HCT116 (cell line): ENCODE measurements at regions not wholly inside any gene's neighbourhood (a gene's known extent, or its start where the extent isn't known, plus 50 kb on each side); places are given as distances from the start of the nearest gene placed in this dataset.

ENCODE experiments used
- ATAC-seq: fragments of 200-7000 bp; cut with Tn5 transposase; 2 replicates; pipeline ENCODE4 v1.9.1; 2020; ENCODE audit warnings: mild to moderate bottlenecking, moderate library complexity
- BruUV-seq: library from RNA; stranded (reverse); fragments of 400-500 nt; replicated peaks from 2 replicates; lab custom pipeline; 2021; lab: Mats Ljungman, UMichigan
- CTCF ChIA-PET: fragments of 300-600 bp; sonication (Branson Sonifier 250); formaldehyde crosslinking; loops from one replicate; lab custom pipeline; 2021; ENCODE audit warnings: antibody characterized with exemption; lab: Charles Lee
- POLR2A ChIA-PET: fragments of 300-600, 350-600 bp; sonication (Branson Sonifier 250); formaldehyde crosslinking; loops from one replicate; lab custom pipeline; 2021; ENCODE audit warnings: antibody characterized with exemption; lab: Charles Lee
- RAD21 ChIA-PET, 2 experiments: fragments of 300-600 bp; sonication (Branson Sonifier 250); formaldehyde crosslinking; loops; one replicate each; lab custom pipeline; 2023; ENCODE audit warnings: low total read pairs in 2 of 2; ENCODE audit not compliant: uncharacterized antibody in 2 of 2, unreplicated experiment in 2 of 2, low non-redundant PET in 1 of 2; lab: Charles Lee
- DNase-seq: peaks from one replicate; pipeline ENCODE4 v3.0.0-alpha.2; 2010; ENCODE audit warnings: low read depth, low spot score
- H2AFZ ChIP-seq: fragments of 200-600 bp; shearing (Covaris generic), sonication (generic); 2 replicates; pipeline ENCODE4 v1.6.1; 2017; ENCODE audit warnings: low read depth, mixed run types, mixed read lengths, antibody characterized with exemption, low read length; ENCODE audit not compliant: poor library complexity, severe bottlenecking
- H3K27ac ChIP-seq: 2 replicates; pipeline ENCODE4 v1.5.1; 2012; ENCODE audit warnings: low read depth, low read length
- H3K27me3 ChIP-seq: fragments of 200-600 bp; sonication (generic); 2 replicates; pipeline ENCODE4 v1.6.1; 2016; ENCODE audit warnings: mixed run types, low read length, mixed read lengths; ENCODE audit not compliant: insufficient read depth
- H3K36me3 ChIP-seq, 2 experiments: fragments of 200-500 bp in 1 of 2; fragments of 200-600 bp in 1 of 2; sonication (Bioruptor generic) in 1 of 2; sonication (generic) in 1 of 2; 2 replicates each; pipeline versions ENCODE4 v1.5.1 to v1.6.1; 2014 to 2016; ENCODE audit warnings: low read length in 2 of 2, inconsistent platforms in 1 of 2, mixed read lengths in 1 of 2, mixed run types in 1 of 2; ENCODE audit not compliant: insufficient read depth in 2 of 2, control insufficient read depth in 1 of 2
- H3K4me1 ChIP-seq, 2 experiments: fragments of 200-600 bp in 1 of 2; sonication (generic) in 1 of 2; 2 replicates each; pipeline versions ENCODE4 v1.5.1 to v1.6.1; 2012 to 2017; ENCODE audit warnings: low read length in 2 of 2, inconsistent platforms in 1 of 2, mild to moderate bottlenecking in 1 of 2, mixed read lengths in 1 of 2, mixed run types in 1 of 2, moderate library complexity in 1 of 2; ENCODE audit not compliant: insufficient read depth in 2 of 2, control insufficient read depth in 1 of 2
- H3K4me2 ChIP-seq: fragments of 200-600 bp; sonication (generic); 2 replicates; pipeline ENCODE4 v1.6.1; 2017; ENCODE audit warnings: mixed run types, low read length, mixed read lengths
- H3K4me3 ChIP-seq, 2 experiments: fragments of 200-600 bp in 1 of 2; sonication (generic) in 1 of 2; replicated peaks in 1 of 2; 2 replicates each; pipeline ENCODE4 v1.5.1; 2011 to 2016; ENCODE audit warnings: low read length in 2 of 2, control low read depth in 1 of 2, low read depth in 1 of 2, mild to moderate bottlenecking in 1 of 2, mixed read lengths in 1 of 2, mixed run types in 1 of 2
- H3K79me2 ChIP-seq: fragments of 200-600 bp; sonication (generic); 2 replicates; pipeline ENCODE4 v1.6.1; 2017; ENCODE audit warnings: mild to moderate bottlenecking, mixed run types, low read length, moderate library complexity, mixed read lengths; ENCODE audit not compliant: insufficient read depth
- H3K9ac ChIP-seq: fragments of 200-600 bp; sonication (generic); 2 replicates; pipeline ENCODE4 v1.6.1; 2016; ENCODE audit warnings: low read length, mixed read lengths
- H3K9me2 ChIP-seq: fragments of 200-600 bp; sonication (generic), shearing (Covaris generic); 2 replicates; pipeline ENCODE4 v1.6.1; 2017; ENCODE audit warnings: mixed run types, mild to moderate bottlenecking, moderate library complexity; ENCODE audit not compliant: insufficient read depth
- H3K9me3 ChIP-seq, 2 experiments: fragments of 200-500 bp in 1 of 2; fragments of 200-600 bp in 1 of 2; sonication (Bioruptor generic) in 1 of 2; sonication (generic) in 1 of 2; 2 replicates each; pipeline ENCODE4 v1.6.1; 2014 to 2017; ENCODE audit warnings: low read length in 2 of 2, mixed read lengths in 2 of 2, inconsistent platforms in 1 of 2, low read depth in 1 of 2, mild to moderate bottlenecking in 1 of 2, mixed run types in 1 of 2, moderate library complexity in 1 of 2; ENCODE audit not compliant: control insufficient read depth in 1 of 2, insufficient read depth in 1 of 2
- H4K20me1 ChIP-seq: fragments of 200-600 bp; sonication (generic), shearing (Covaris generic); 2 replicates; pipeline ENCODE4 v1.6.1; 2017; ENCODE audit warnings: mixed run types, mild to moderate bottlenecking, moderate library complexity; ENCODE audit not compliant: insufficient read depth
- ATF3 ChIP-seq: IDR thresholded peaks from 2 replicates; pipeline ENCODE4 v1.6.1; 2012
- CBX3 ChIP-seq: IDR thresholded peaks from 2 replicates; pipeline ENCODE4 v1.6.1; 2012; ENCODE audit warnings: low read depth
- POLR2A ChIP-seq: IDR thresholded peaks from 2 replicates; pipeline ENCODE4 v1.7.0; 2011; ENCODE audit warnings: borderline replicate concordance; ENCODE audit not compliant: insufficient read depth, insufficient read length; ENCODE audit errors: extremely low read depth
- POLR2AphosphoS5 ChIP-seq: IDR thresholded peaks from 2 replicates; pipeline ENCODE4 v1.6.1; 2011; ENCODE audit warnings: mild to moderate bottlenecking, low read depth, low read length, moderate library complexity
- REST ChIP-seq: IDR thresholded peaks from 2 replicates; pipeline ENCODE4 v1.6.1; 2012; ENCODE audit warnings: low read depth
- SRF ChIP-seq: IDR thresholded peaks from 2 replicates; pipeline ENCODE4 v1.6.1; 2012; ENCODE audit warnings: low read depth
- TCF7L2 ChIP-seq: IDR thresholded peaks from 2 replicates; pipeline ENCODE4 v1.7.0; 2011; ENCODE audit warnings: borderline replicate concordance, inconsistent platforms; ENCODE audit not compliant: insufficient read depth, insufficient read length; ENCODE audit errors: extremely low read depth
- intact Hi-C: fragments of 100-400 bp; cut with micrococcal nuclease; formaldehyde crosslinking; loops from 2 replicates; pipeline ENCODE4 v1.10.0; 2022

GRCh38 chr12:66774929-66775328, 96.1 kb upstream of the GRIP1 start:
- CTCF ChIA-PET: no interaction called here
- no TSS peak for BruUV-seq
- RAD21 ChIA-PET: no interaction called here

GRCh38 chr12:66775871-66776270, 97.0 kb upstream of the GRIP1 start:
- CTCF ChIA-PET: no interaction called here
- no peak overlapping the region for H3K4me2 ChIP-seq
- H3K79me2 ChIP-seq: no peaks in the 10 kb centered on the region
- no peak overlapping the region for H3K27ac ChIP-seq
- ATAC-seq: no peak
- RAD21 ChIA-PET: no interaction called here
- no peak for DNase-seq
- no peak overlapping the region for H3K4me3 ChIP-seq
- no peak overlapping the region for H2AFZ ChIP-seq
- H3K27me3 ChIP-seq: peaks cover 42% of the 10 kb centered on the region
- H3K9me3 ChIP-seq: no peaks in the 10 kb centered on the region
- no peak overlapping the region for H3K9ac ChIP-seq
- POLR2A ChIA-PET: no interaction called here
- TF ChIP-seq TCF7L2 (no peak), POLR2AphosphoS5 (no peak), POLR2A (no peak), REST (no peak), CBX3 (no peak)
- TF ChIP-seq, all 23 proteins: peak for 0
- BruUV-seq: no TSS peak
- no peaks in the 10 kb centered on the region for H4K20me1 ChIP-seq
- H3K9me2 ChIP-seq: no peaks in the 10 kb centered on the region
- H3K36me3 ChIP-seq: no peaks in the 10 kb centered on the region
- H3K4me1 ChIP-seq: no peaks in the 10 kb centered on the region
- intact Hi-C loops: no loop called here

More at GRCh38 chr12:66774929-66775328, 96.1 kb upstream of the GRIP1 start:
- no peak overlapping the region for H3K4me2 ChIP-seq
- H2AFZ ChIP-seq: no peak overlapping the region
- intact Hi-C loops: no loop called here
- H4K20me1 ChIP-seq: no peaks in the 10 kb centered on the region
- no peak overlapping the region for H3K9ac ChIP-seq
- H3K27ac ChIP-seq: no peak overlapping the region
- DNase-seq: no peak
- H3K9me3 ChIP-seq: no peaks in the 10 kb centered on the region
- H3K36me3 ChIP-seq: no peaks in the 10 kb centered on the region
- TF ChIP-seq CBX3 (no peak), SRF (no peak), ATF3 (no peak), POLR2AphosphoS5 (no peak)
- H3K79me2 ChIP-seq: no peaks in the 10 kb centered on the region
- POLR2A ChIA-PET: no interaction called here
- peaks cover 33% of the 10 kb centered on the region; the same call in 1 of the 2 replicates for H3K27me3 ChIP-seq
- H3K4me1 ChIP-seq: no peaks in the 10 kb centered on the region
- no peaks in the 10 kb centered on the region for H3K9me2 ChIP-seq
- no peak for ATAC-seq
- H3K4me3 ChIP-seq: no peak overlapping the region
